T-helper 2 cell treated with Interferon-gamma antibody and Interleukin-4, amounts not matched to agents 5 μg/mL and 100 μg/mL, for 36 hours (primary cell): ENCODE measurements at regions not wholly inside any gene's neighbourhood (a gene's known extent, or its start where the extent isn't known, plus 50 kb on each side); places are given as distances from the start of the nearest gene placed in this dataset.

Experiments
- DNase-seq: peaks from one replicate; pipeline ENCODE4 v3.0.0; 2021; ENCODE audit warnings: low spot score
- H3K27ac Mint-ChIP-seq: one replicate; pipeline ENCODE4 v1.8.0; 2021; ENCODE audit warnings: mild to moderate bottlenecking, mixed read lengths
- H3K27me3 Mint-ChIP-seq: one replicate; pipeline ENCODE4 v1.8.0; 2021; ENCODE audit warnings: low read depth, mixed read lengths
- H3K36me3 Mint-ChIP-seq: one replicate; pipeline ENCODE4 v1.8.0; 2021; ENCODE audit warnings: low read depth, mixed read lengths
- H3K4me1 Mint-ChIP-seq: one replicate; pipeline ENCODE4 v1.8.0; 2021; ENCODE audit warnings: low read depth, mixed read lengths
- H3K4me3 Mint-ChIP-seq: one replicate; pipeline ENCODE4 v1.8.0; 2022; ENCODE audit warnings: mild to moderate bottlenecking, moderate library complexity, mixed read lengths
- H3K9me3 Mint-ChIP-seq: one replicate; pipeline ENCODE4 v1.8.0; 2021; ENCODE audit warnings: mixed read lengths

GRCh38 chr20:23268792-23269354, 81.7 kb upstream of the NXT1 start:
- Mint-ChIP-seq H3K4me3 (no peak overlapping the region), H3K27me3 (no peaks in the 10 kb centered on the region), H3K4me1 (no peaks in the 10 kb centered on the region), H3K27ac (no peak overlapping the region), H3K9me3 (no peaks in the 10 kb centered on the region), H3K36me3 (no peaks in the 10 kb centered on the region)
- no peak for DNase-seq

GRCh38 chr20:23267909-23268308, 82.7 kb upstream of the NXT1 start:
- Mint-ChIP-seq H3K36me3 (no peaks in the 10 kb centered on the region), H3K4me3 (no peak overlapping the region), H3K9me3 (no peaks in the 10 kb centered on the region), H3K27ac (no peak overlapping the region), H3K4me1 (no peaks in the 10 kb centered on the region), H3K27me3 (no peaks in the 10 kb centered on the region)
- no peak for DNase-seq

- Mint-ChIP-seq H3K27me3 (no peaks in the 10 kb centered on the region), H3K4me3 (no peak overlapping the region)
Observed at GRCh38 chr20:23266530-23267398, 83.8 kb upstream of the NXT1 start.

GRCh38 chr20:23265226-23265625, 85.4 kb upstream of the NXT1 start:
- DNase-seq = no peak
- H3K9me3 Mint-ChIP-seq = no peaks in the 10 kb centered on the region
- H3K27ac Mint-ChIP-seq = no peak overlapping the region
- H3K4me3 Mint-ChIP-seq = no peak overlapping the region
- H3K4me1 Mint-ChIP-seq = no peaks in the 10 kb centered on the region
- no peaks in the 10 kb centered on the region for H3K27me3 Mint-ChIP-seq
- H3K36me3 Mint-ChIP-seq = no peaks in the 10 kb centered on the region

More at GRCh38 chr20:23266530-23267398, 83.8 kb upstream of the NXT1 start:
- Mint-ChIP-seq H3K36me3 (no peaks in the 10 kb centered on the region), H3K4me1 (no peaks in the 10 kb centered on the region), H3K27ac (no peak overlapping the region), H3K9me3 (no peaks in the 10 kb centered on the region)
- no peak for DNase-seq

- DNase-seq = no peak
Observed at GRCh38 chr20:23264545-23264944, 86.0 kb upstream of the NXT1 start.

GRCh38 chr20:23260181-23260840, 90.3 kb upstream of the NXT1 start:
- no peak for DNase-seq
- no peaks in the 10 kb centered on the region for H3K27me3 Mint-ChIP-seq
- H3K4me3 Mint-ChIP-seq = no peak overlapping the region
- no peak overlapping the region for H3K27ac Mint-ChIP-seq
- H3K36me3 Mint-ChIP-seq = no peaks in the 10 kb centered on the region
- no peaks in the 10 kb centered on the region for H3K4me1 Mint-ChIP-seq
- H3K9me3 Mint-ChIP-seq = no peaks in the 10 kb centered on the region

More at GRCh38 chr20:23264545-23264944, 86.0 kb upstream of the NXT1 start:
- Mint-ChIP-seq H3K4me3 (no peak overlapping the region), H3K36me3 (no peaks in the 10 kb centered on the region), H3K9me3 (no peaks in the 10 kb centered on the region), H3K4me1 (no peaks in the 10 kb centered on the region), H3K27me3 (no peaks in the 10 kb centered on the region), H3K27ac (no peak overlapping the region)

GRCh38 chr20:23258747-23259121, 91.9 kb upstream of the NXT1 start:
- Mint-ChIP-seq H3K27me3 (no peaks in the 10 kb centered on the region), H3K27ac (no peak overlapping the region), H3K4me3 (no peak overlapping the region), H3K9me3 (no peaks in the 10 kb centered on the region), H3K36me3 (no peaks in the 10 kb centered on the region), H3K4me1 (no peaks in the 10 kb centered on the region)
- DNase-seq = no peak

- no peaks in the 10 kb centered on the region for H3K36me3 Mint-ChIP-seq
- H3K27ac Mint-ChIP-seq = no peak overlapping the region
- no peaks in the 10 kb centered on the region for H3K27me3 Mint-ChIP-seq
- no peak overlapping the region for H3K4me3 Mint-ChIP-seq
- no peak for DNase-seq
- no peaks in the 10 kb centered on the region for H3K4me1 Mint-ChIP-seq
- H3K9me3 Mint-ChIP-seq = no peaks in the 10 kb centered on the region
Observed at GRCh38 chr20:23257848-23258746, 92.5 kb upstream of the NXT1 start.

GRCh38 chr20:23257106-23257761, 93.4 kb upstream of the NXT1 start:
- Mint-ChIP-seq H3K4me1 (no peaks in the 10 kb centered on the region), H3K27ac (no peak overlapping the region), H3K4me3 (no peak overlapping the region), H3K9me3 (no peaks in the 10 kb centered on the region), H3K36me3 (no peaks in the 10 kb centered on the region), H3K27me3 (no peaks in the 10 kb centered on the region)
- DNase-seq = no peak

GRCh38 chr20:23255716-23256385, 94.7 kb upstream of the NXT1 start:
- H3K36me3 Mint-ChIP-seq = no peaks in the 10 kb centered on the region
- H3K27ac Mint-ChIP-seq = no peak overlapping the region
- no peaks in the 10 kb centered on the region for H3K9me3 Mint-ChIP-seq
- no peaks in the 10 kb centered on the region for H3K4me1 Mint-ChIP-seq
- no peaks in the 10 kb centered on the region for H3K27me3 Mint-ChIP-seq
- no peak for DNase-seq
- no peak overlapping the region for H3K4me3 Mint-ChIP-seq

GRCh38 chr20:23255106-23255505, 95.5 kb upstream of the NXT1 start:
- Mint-ChIP-seq H3K4me3 (no peak overlapping the region), H3K27ac (no peak overlapping the region), H3K4me1 (no peaks in the 10 kb centered on the region), H3K27me3 (no peaks in the 10 kb centered on the region), H3K36me3 (no peaks in the 10 kb centered on the region), H3K9me3 (no peaks in the 10 kb centered on the region)
- no peak for DNase-seq

GRCh38 chr20:23254505-23254904, 96.1 kb upstream of the NXT1 start:
- no peaks in the 10 kb centered on the region for H3K4me1 Mint-ChIP-seq
- no peaks in the 10 kb centered on the region for H3K27me3 Mint-ChIP-seq
- H3K27ac Mint-ChIP-seq = no peak overlapping the region
- DNase-seq = no peak
- H3K9me3 Mint-ChIP-seq = no peaks in the 10 kb centered on the region
- H3K4me3 Mint-ChIP-seq = no peak overlapping the region
- H3K36me3 Mint-ChIP-seq = no peaks in the 10 kb centered on the region

GRCh38 chr20:23254034-23254433, 96.6 kb upstream of the NXT1 start:
- DNase-seq = no peak
- H3K27me3 Mint-ChIP-seq = no peaks in the 10 kb centered on the region
- no peak overlapping the region for H3K4me3 Mint-ChIP-seq
- H3K9me3 Mint-ChIP-seq = no peaks in the 10 kb centered on the region
- H3K27ac Mint-ChIP-seq = no peak overlapping the region
- H3K36me3 Mint-ChIP-seq = no peaks in the 10 kb centered on the region
- no peaks in the 10 kb centered on the region for H3K4me1 Mint-ChIP-seq
